Kidney (tissue), 13 donors: ENCODE measurements at regions not wholly inside any gene's neighbourhood (a gene's known extent, or its start where the extent isn't known, plus 50 kb on each side); places are given as distances from the start of the nearest gene placed in this dataset.

Source experiments
- DNase-seq, 5 donors: peaks; one replicate each; pipeline ENCODE4 v3.0.0-alpha.2; 2013 to 2020
- FAIRE-seq: peaks from 2 replicates; lab custom pipeline; 2012; peaks lifted over from hg19 to GRCh38; lab: Jason Lieb, UNC
- H3K27ac ChIP-seq, 2 donors: one replicate each; pipeline ENCODE4 v1.7.0; 2013; ENCODE audit warnings: low read depth in 2 of 2, low read length in 2 of 2, inconsistent platforms in 1 of 2
- H3K27me3 ChIP-seq: one replicate; pipeline ENCODE4 v1.7.1; 2013; ENCODE audit warnings: low read length, inconsistent platforms; ENCODE audit not compliant: control insufficient read depth, insufficient read depth
- H3K36me3 ChIP-seq, 3 donors: one replicate each; pipeline versions ENCODE4 v1.7.0 to v1.7.1; 2013; ENCODE audit warnings: low read length in 3 of 3, control low read depth in 1 of 3, inconsistent platforms in 1 of 3; ENCODE audit not compliant: insufficient read depth in 3 of 3, control insufficient read depth in 2 of 3
- H3K4me1 ChIP-seq, 3 donors: one replicate each; pipeline versions ENCODE4 v1.7.0 to v1.7.1; 2013; ENCODE audit warnings: low read length in 3 of 3, inconsistent platforms in 1 of 3, low read depth in 1 of 3; ENCODE audit not compliant: control insufficient read depth in 2 of 3, insufficient read depth in 2 of 3
- H3K4me3 ChIP-seq, 3 donors: one replicate each; pipeline versions ENCODE4 v1.7.0 to v1.8.1; 2013; ENCODE audit warnings: low read length in 3 of 3, control low read depth in 1 of 3, inconsistent platforms in 1 of 3
- H3K9ac ChIP-seq, 3 donors: one replicate each; pipeline versions ENCODE4 v1.7.0 to v1.7.1; 2013; ENCODE audit warnings: low read length in 3 of 3, control low read depth in 1 of 3, inconsistent platforms in 1 of 3
- H3K9me3 ChIP-seq, 3 donors: one replicate each; pipeline versions ENCODE4 v1.7.0 to v1.7.1; 2013; ENCODE audit warnings: low read length in 3 of 3, control low read depth in 1 of 3, inconsistent platforms in 1 of 3; ENCODE audit not compliant: control insufficient read depth in 2 of 3, insufficient read depth in 1 of 3
- CTCF ChIP-seq: IDR thresholded peaks from 3 replicates; pipeline ENCODE4 v1.5.1; 2012; ENCODE audit warnings: mild to moderate bottlenecking, moderate library complexity, borderline replicate concordance; ENCODE audit not compliant: insufficient read depth; ENCODE audit errors: extremely low read depth
- intact Hi-C: fragments of 100-400 bp; cut with DNase I; formaldehyde crosslinking; loops from one replicate; pipeline ENCODE4 v1.11.1; 2022
- donor health status: control.
- donor health status: control.
- donor health status: control.
- donor health status: control.
- donor health status: control.
- donor health status: DM: yes; HTN: yes; CAD: no.
- donor health status: Normal renal cell carcinoma (clear cell type).

GRCh38 chr6:6820641-6821238 is 232.2 kb downstream of the LY86 start:
- Histone ChIP-seq H3K9me3 (peaks cover 0 to 2% (median 0%) of the 10 kb centered on the region in 3 donors), H3K27ac (no peak overlapping the region), H3K4me3 (no peak overlapping the region), H3K36me3 (no peaks in the 10 kb centered on the region), H3K9ac (no peak overlapping the region), H3K4me1 (peaks cover 0 to 7% (median 7%) of the 10 kb centered on the region in 3 donors), H3K27me3 (no peaks in the 10 kb centered on the region)
- intact Hi-C loops = no loop called here
- DNase-seq (peak; percentile 62 to 95 (median 81)), FAIRE-seq (no peak)
- TF ChIP-seq CTCF = no peak

- intact Hi-C loops = no loop called here
- TF ChIP-seq CTCF = no peak
- peaks cover 0 to 2% (median 0%) of the 10 kb centered on the region in 3 donors for H3K9me3 ChIP-seq
- FAIRE-seq = no peak
- no peaks in the 10 kb centered on the region for H3K36me3 ChIP-seq
- peaks cover 0 to 7% (median 7%) of the 10 kb centered on the region in 3 donors for H3K4me1 ChIP-seq
- H3K27ac ChIP-seq = no peak overlapping the region
- H3K9ac ChIP-seq = no peak overlapping the region
- H3K4me3 ChIP-seq = peak overlapping the region in 1 of 3 donors; percentile 7
- H3K27me3 ChIP-seq = no peaks in the 10 kb centered on the region
- no peak for DNase-seq
These were observed 233.2 kb downstream of the LY86 start for GRCh38 chr6:6821639-6822261.

- intact Hi-C loops = no loop called here
- FAIRE-seq (no peak), DNase-seq (no peak)
- no peaks in the 10 kb centered on the region for H3K27me3 ChIP-seq
- TF ChIP-seq CTCF = no peak
- H3K9me3 ChIP-seq = peaks cover 0 to 2% (median 0%) of the 10 kb centered on the region in 3 donors
- no peak overlapping the region for H3K9ac ChIP-seq
- no peaks in the 10 kb centered on the region for H3K36me3 ChIP-seq
- no peak overlapping the region for H3K27ac ChIP-seq
- H3K4me1 ChIP-seq = peaks cover 0 to 7% (median 7%) of the 10 kb centered on the region in 3 donors
- H3K4me3 ChIP-seq = no peak overlapping the region
These were observed 234.5 kb downstream of the LY86 start for GRCh38 chr6:6823030-6823429.
